IMR-90 (cell line): ENCODE measurements at regions not wholly inside any gene's neighbourhood (a gene's known extent, or its start where the extent isn't known, plus 50 kb on each side); places are given as distances from the start of the nearest gene placed in this dataset.

Source experiments
- ATAC-seq: fragments of 200-7000 bp; cut with Tn5 transposase; 2 replicates; pipeline ENCODE4 v1.9.1; 2020; ENCODE audit warnings: low read depth, mild to moderate bottlenecking, moderate library complexity
- BruUV-seq: library from RNA; stranded (reverse); fragments of 400-500 nt; replicated peaks from 2 replicates; lab custom pipeline; 2021; lab: Mats Ljungman, UMichigan
- CTCF ChIA-PET: fragments of 300-600 bp; formaldehyde crosslinking; extraction: SDS; loops from one replicate; lab custom pipeline; 2021; ENCODE audit warnings: antibody characterized with exemption; lab: Yijun Ruan, JAX
- POLR2A ChIA-PET: fragments of 300-600 bp; sonication (Branson Sonifier 250); formaldehyde crosslinking; loops from one replicate; lab custom pipeline; 2022; ENCODE audit warnings: antibody characterized with exemption; ENCODE audit not compliant: unreplicated experiment; lab: Charles Lee
- DNase-seq: peaks from one replicate; pipeline ENCODE4 v3.0.0; 2013
- H2AFZ ChIP-seq: replicated peaks from 2 replicates; pipeline ENCODE3; 2013; ENCODE audit warnings: low read length, mild to moderate bottlenecking; ENCODE audit not compliant: poor library complexity
- H2AK5ac ChIP-seq: 2 replicates; pipeline ENCODE4 v1.6.1; 2013; ENCODE audit warnings: low read depth, low read length, inconsistent platforms
- H2AK9ac ChIP-seq: replicated peaks from 2 replicates; pipeline ENCODE3; 2013; ENCODE audit warnings: mild to moderate bottlenecking, low read depth, low read length, moderate library complexity; ENCODE audit not compliant: poor library complexity
- H2BK120ac ChIP-seq: 2 replicates; pipeline ENCODE4 v1.6.1; 2013; ENCODE audit warnings: low read depth, low read length, inconsistent platforms
- H2BK15ac ChIP-seq: 3 replicates; pipeline ENCODE4 v1.6.1; 2013; ENCODE audit warnings: low read depth, low read length, inconsistent platforms
- H2BK20ac ChIP-seq: 2 replicates; pipeline ENCODE4 v1.6.1; 2013; ENCODE audit warnings: low read depth, mild to moderate bottlenecking, inconsistent platforms, low read length, moderate library complexity
- H2BK5ac ChIP-seq: 2 replicates; pipeline ENCODE4 v1.6.1; 2013; ENCODE audit warnings: mild to moderate bottlenecking, low read depth, low read length, inconsistent platforms; ENCODE audit not compliant: poor library complexity, severe bottlenecking
- H3K14ac ChIP-seq: replicated peaks from 2 replicates; pipeline ENCODE4 v1.6.1; 2013; ENCODE audit warnings: low read depth, low read length, inconsistent platforms
- H3K18ac ChIP-seq: 2 replicates; pipeline ENCODE4 v1.6.1; 2013; ENCODE audit warnings: low read depth, low read length, control low read depth
- H3K23ac ChIP-seq: 2 replicates; pipeline ENCODE4 v1.6.1; 2013; ENCODE audit warnings: low read depth, low read length, inconsistent platforms
- H3K27ac ChIP-seq: 2 replicates; pipeline ENCODE4 v1.5.1; 2013; ENCODE audit warnings: mild to moderate bottlenecking, control low read depth, low read length; ENCODE audit not compliant: insufficient read depth
- H3K27me3 ChIP-seq: 2 replicates; pipeline ENCODE4 v1.6.1; 2013; ENCODE audit warnings: low read length; ENCODE audit not compliant: control insufficient read depth, insufficient read depth
- H3K36me3 ChIP-seq: 2 replicates; pipeline ENCODE4 v1.6.1; 2013; ENCODE audit warnings: low read length, mixed read lengths; ENCODE audit not compliant: control insufficient read depth, insufficient read depth
- H3K4ac ChIP-seq: 2 replicates; pipeline ENCODE4 v1.6.1; 2013; ENCODE audit warnings: low read depth, low read length, inconsistent platforms
- H3K4me1 ChIP-seq: 2 replicates; pipeline ENCODE4 v1.6.1; 2013; ENCODE audit warnings: low read length, mixed read lengths; ENCODE audit not compliant: control insufficient read depth, insufficient read depth
- H3K4me2 ChIP-seq: 2 replicates; pipeline ENCODE4 v1.6.1; 2013; ENCODE audit warnings: low read depth, mild to moderate bottlenecking, control low read depth, low read length, moderate library complexity
- H3K4me3 ChIP-seq: 2 replicates; pipeline ENCODE4 v1.5.1; 2013; ENCODE audit warnings: low read depth, mild to moderate bottlenecking, control low read depth, low read length, moderate library complexity; ENCODE audit not compliant: insufficient read depth
- H3K56ac ChIP-seq: 2 replicates; pipeline ENCODE4 v1.6.1; 2013; ENCODE audit warnings: low read length, inconsistent platforms; ENCODE audit not compliant: insufficient read depth; ENCODE audit errors: extremely low read depth
- H3K79me1 ChIP-seq, 2 experiments: 2 replicates each; pipeline ENCODE4 v1.6.1; 2013; ENCODE audit warnings: low read length in 2 of 2, inconsistent platforms in 1 of 2, low read depth in 1 of 2
- H3K9ac ChIP-seq: 2 replicates; pipeline ENCODE4 v1.6.1; 2013; ENCODE audit warnings: low read depth, low read length, control low read depth
- H3K9me1 ChIP-seq: 2 replicates; pipeline ENCODE4 v1.6.1; 2013; ENCODE audit warnings: low read length, inconsistent platforms; ENCODE audit not compliant: insufficient read depth
- H3K9me3 ChIP-seq: 2 replicates; pipeline ENCODE4 v1.6.1; 2013; ENCODE audit warnings: low read length; ENCODE audit not compliant: control insufficient read depth, insufficient read depth
- H4K20me1 ChIP-seq: 2 replicates; pipeline ENCODE4 v1.6.1; 2013; ENCODE audit warnings: low read length, inconsistent platforms; ENCODE audit not compliant: insufficient read depth
- H4K5ac ChIP-seq: 2 replicates; pipeline ENCODE4 v1.6.1; 2013; ENCODE audit warnings: mild to moderate bottlenecking, low read depth, low read length, control low read depth
- H4K8ac ChIP-seq, 2 experiments: 2 replicates each; pipeline ENCODE4 v1.6.1; 2013; ENCODE audit warnings: low read depth in 2 of 2, low read length in 2 of 2, control low read depth in 1 of 2, inconsistent platforms in 1 of 2
- H4K91ac ChIP-seq: 2 replicates; pipeline ENCODE4 v1.6.1; 2013; ENCODE audit warnings: low read depth, low read length, inconsistent platforms; ENCODE audit not compliant: insufficient read depth
- CEBPB ChIP-seq: IDR thresholded peaks from 2 replicates; pipeline ENCODE4 v1.6.1; 2012; ENCODE audit warnings: low read depth, low read length, improper control_type of control experiment
- POLR2A ChIP-seq: IDR thresholded peaks from 2 replicates; pipeline ENCODE4 v1.6.1; 2012; ENCODE audit warnings: mild to moderate bottlenecking, low read depth, low read length
- WGBS, 2 experiments: methylation state at CpG; one replicate each; pipeline versions ENCODE4 v1.1.5 to v1.1.7; 2013; ENCODE audit warnings: missing lambda C conversion rate in 2 of 2; ENCODE audit not compliant: insufficient read length in 1 of 2; ENCODE audit errors: extremely low coverage in 2 of 2; 5-methylcytosine and 5-hydroxymethylcytosine counted together
- dilution Hi-C: fragments of 300-500 bp; cut with HindIII; formaldehyde crosslinking; loops from one replicate; pipeline ENCODE4 v1.14.3; 2018; ENCODE audit warnings: low sequenced_read_pairs; ENCODE audit not compliant: unreplicated experiment
- in situ Hi-C: fragments of 300-500 bp; cut with MboI; formaldehyde crosslinking; loops from 3 replicates; pipeline ENCODE4 v1.14.3; 2019; ENCODE audit warnings: low sequenced_read_pairs, inconsistent platforms, mixed read lengths
- intact Hi-C: fragments of 100-400 bp; cut with micrococcal nuclease; formaldehyde crosslinking; loops from 2 replicates; pipeline ENCODE4 v1.10.0; 2022

GRCh38 chr1:86259390-86259789 lies 102.8 kb upstream of the COL24A1 start:
- no peaks in the 10 kb centered on the region for H3K36me3 ChIP-seq
- no peak overlapping the region for H3K14ac ChIP-seq
- ATAC-seq, result peak; percentile 35; the same call in 1 of the 2 replicates
- in situ Hi-C loops (no loop called here), dilution Hi-C loops (no loop called here), intact Hi-C loops (loop anchor here (10.0 kb wide), 1 partner anchor 465 kb away; no protein-coding TSS in a partner anchor)
- TF ChIP-seq CEBPB (peak; percentile 51; the same call in 1 of the 2 replicates), POLR2A (no peak)
- WGBS, 2 experiments, result no CpG with 5 or more reads among the region's 1 CpG
- no peak overlapping the region for H2AK9ac ChIP-seq
- no peak overlapping the region for H3K9ac ChIP-seq
- H3K4me3 ChIP-seq, result no peak overlapping the region
- H3K79me1 ChIP-seq, result no peaks in the 10 kb centered on the region
- CTCF ChIA-PET, result no interaction called here
- no peak overlapping the region for H4K8ac ChIP-seq
- peak; percentile 53 for DNase-seq
- no peak overlapping the region for H4K5ac ChIP-seq
- H3K27ac ChIP-seq, result no peak overlapping the region
- no peak overlapping the region for H3K4ac ChIP-seq
- H3K9me3 ChIP-seq, result no peaks in the 10 kb centered on the region
- POLR2A ChIA-PET, result no interaction called here
- H2BK15ac ChIP-seq, result no peak overlapping the region
- no peaks in the 10 kb centered on the region for H3K4me1 ChIP-seq
- no peak overlapping the region for H2BK20ac ChIP-seq
- no peak overlapping the region for H3K18ac ChIP-seq
- no peak overlapping the region for H3K23ac ChIP-seq
- H3K56ac ChIP-seq, result no peak overlapping the region
- H2AK5ac ChIP-seq, result no peak overlapping the region
- no peak overlapping the region for H2BK120ac ChIP-seq
- no peak overlapping the region for H2BK5ac ChIP-seq
- H4K20me1 ChIP-seq, result no peaks in the 10 kb centered on the region
- no TSS peak for BruUV-seq
- H3K9me1 ChIP-seq, result no peaks in the 10 kb centered on the region
- H2AFZ ChIP-seq, result no peak overlapping the region
- H4K91ac ChIP-seq, result no peak overlapping the region
- peaks cover 1% of the 10 kb centered on the region; the same call in 1 of the 2 replicates for H3K27me3 ChIP-seq
- H3K4me2 ChIP-seq, result no peak overlapping the region
